HG03460 (cell line): ENCODE measurements at regions not wholly inside any gene's neighbourhood (a gene's known extent, or its start where the extent isn't known, plus 50 kb on each side); places are given as distances from the start of the nearest gene placed in this dataset.
"Not testable (repeated sequence)": the region's sequence is repeated elsewhere in the genome, so short reads cannot be mapped to it uniquely, and the experiment has no call there.

Source experiments
- ATAC-seq: cut with Tn5 transposase; IDR thresholded peaks from one replicate; pipeline ENCODE4 v1.9.1; 2021; ENCODE audit not compliant: unreplicated experiment

DNA sequence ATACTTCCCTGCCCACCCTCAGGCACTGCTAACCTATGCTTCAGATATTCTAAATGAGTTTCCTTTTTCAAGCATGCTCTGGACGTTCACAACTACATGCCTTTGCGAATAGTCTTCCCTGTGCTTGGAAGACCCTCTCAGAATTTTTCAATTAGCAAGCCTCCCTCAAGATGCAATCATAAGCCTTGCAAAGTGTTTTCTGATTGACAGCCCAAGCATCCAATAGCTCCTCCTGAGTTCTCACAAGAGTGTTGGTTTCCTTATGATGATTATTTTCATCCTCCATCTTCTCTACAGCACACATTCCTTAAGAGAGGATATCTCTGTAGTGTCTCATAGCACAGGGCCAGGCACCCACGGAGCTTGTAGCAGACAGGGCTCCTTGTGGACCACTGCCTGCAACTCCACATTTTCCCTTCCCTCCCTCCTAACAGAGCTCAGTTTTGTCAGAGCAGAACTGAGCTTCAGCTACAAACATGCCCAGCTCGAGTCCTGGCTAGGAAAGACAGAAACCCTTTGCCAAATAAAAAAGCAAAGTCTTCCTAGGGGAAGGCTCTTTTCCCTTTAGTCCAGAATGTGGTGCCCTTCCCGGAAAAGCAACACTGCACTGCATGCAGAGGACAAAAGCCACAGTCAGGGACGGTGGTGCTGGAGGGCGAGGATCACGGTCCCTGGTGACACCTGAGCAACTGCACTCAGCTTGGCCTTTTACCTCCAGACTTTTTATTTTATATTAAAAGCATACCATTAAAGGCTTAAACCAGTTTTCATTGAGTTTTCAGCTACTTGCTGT lies 819.8 kb upstream of the ID2 start:
- no peak for ATAC-seq

DNA sequence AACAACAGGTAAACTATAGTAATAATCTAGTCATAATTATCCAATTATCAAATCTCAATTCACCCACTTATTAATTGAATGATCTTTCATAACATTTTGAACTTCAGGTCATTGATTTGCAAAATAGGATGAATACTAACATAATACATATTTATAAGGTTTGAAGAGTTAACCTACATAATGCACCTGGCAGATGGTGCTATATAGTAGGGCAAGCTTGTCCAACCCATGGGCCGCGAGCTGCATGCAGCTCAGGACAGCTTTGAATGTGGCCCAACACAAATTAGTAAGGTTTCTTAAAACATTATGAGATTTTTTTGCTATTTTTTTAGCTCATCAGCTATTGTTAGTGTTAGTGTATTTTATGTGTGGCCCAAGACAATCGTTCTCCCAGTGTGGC lies 815.8 kb upstream of the ID2 start:
- no peak for ATAC-seq

DNA sequence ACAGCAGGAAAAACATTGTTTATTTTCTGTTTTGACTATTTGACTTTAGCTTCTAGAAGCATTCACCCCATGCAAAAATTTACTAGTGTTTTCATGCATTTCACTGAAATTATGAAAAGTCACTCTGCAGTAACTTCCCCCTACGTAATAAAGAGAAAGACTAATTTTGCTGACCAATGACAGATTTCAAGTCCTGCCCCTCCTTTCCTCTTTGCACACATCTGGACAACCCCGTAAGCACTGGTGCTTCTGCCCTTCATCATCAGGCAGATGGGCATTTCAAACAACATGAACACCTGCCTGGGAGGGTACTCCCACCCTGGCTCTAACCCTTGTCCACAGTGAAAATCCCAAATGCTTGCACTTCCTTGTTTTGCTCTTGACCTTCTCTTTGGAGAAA lies 815.0 kb upstream of the ID2 start:
- ATAC-seq: no peak

DNA sequence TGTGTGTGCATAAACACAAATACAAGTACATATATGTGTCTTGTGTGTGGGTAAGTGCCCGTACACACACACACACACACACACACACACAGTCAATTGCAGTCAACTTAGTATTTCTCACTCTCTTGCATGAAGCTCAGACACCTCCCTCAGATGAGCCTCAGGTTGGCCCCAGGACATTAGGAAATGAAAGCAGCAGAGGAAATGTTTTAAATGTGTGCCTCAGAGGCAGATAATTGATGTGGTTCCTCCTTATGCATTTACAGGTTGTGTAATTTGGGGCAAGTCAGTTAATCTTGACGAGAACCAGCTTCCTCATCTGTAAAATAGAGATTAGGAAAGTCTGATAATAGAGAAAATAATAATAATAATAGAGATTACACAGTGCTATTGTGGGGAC lies 814.0 kb upstream of the ID2 start:
- no peak for ATAC-seq

DNA sequence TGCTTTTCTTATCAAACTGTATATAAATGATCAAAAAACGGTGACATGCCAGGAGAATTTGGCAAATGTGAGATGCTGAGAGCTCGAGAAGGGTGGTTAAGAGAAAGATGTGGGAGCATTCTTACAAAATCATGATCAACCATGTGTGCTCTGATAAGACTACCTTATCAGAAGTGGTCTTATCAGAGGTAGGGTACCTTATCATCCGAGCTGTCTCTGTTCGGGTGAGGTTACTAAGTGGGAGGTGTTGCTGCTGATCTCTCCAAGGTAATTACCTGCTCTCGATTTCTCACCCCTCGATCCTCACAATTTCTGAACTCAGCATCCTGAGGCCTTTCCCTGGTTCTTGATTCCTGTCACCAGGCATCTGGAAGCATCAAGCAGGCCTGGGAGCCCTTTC lies 813.0 kb upstream of the ID2 start:
- no peak for ATAC-seq

DNA sequence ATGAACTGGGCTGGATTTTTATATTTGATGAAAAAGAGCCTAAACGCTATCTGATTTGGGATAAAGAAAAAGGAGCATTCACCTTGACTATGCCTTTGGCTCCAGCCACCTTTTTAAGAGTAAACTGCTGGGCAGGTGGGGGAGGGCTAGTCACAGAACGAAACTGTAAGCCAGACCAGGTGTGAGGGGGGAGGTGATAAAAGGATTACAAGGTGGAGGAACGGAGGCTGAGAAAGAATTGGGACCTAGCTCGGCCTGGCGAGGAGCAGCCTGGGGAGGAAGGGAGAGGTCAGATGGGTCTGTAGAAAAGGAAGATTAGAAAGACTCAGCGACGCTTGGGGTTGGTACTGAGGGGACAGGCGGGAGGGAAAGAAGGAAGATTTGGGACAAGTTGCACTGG lies 805.4 kb upstream of the ID2 start:
- ATAC-seq: not testable (repeated sequence)

DNA sequence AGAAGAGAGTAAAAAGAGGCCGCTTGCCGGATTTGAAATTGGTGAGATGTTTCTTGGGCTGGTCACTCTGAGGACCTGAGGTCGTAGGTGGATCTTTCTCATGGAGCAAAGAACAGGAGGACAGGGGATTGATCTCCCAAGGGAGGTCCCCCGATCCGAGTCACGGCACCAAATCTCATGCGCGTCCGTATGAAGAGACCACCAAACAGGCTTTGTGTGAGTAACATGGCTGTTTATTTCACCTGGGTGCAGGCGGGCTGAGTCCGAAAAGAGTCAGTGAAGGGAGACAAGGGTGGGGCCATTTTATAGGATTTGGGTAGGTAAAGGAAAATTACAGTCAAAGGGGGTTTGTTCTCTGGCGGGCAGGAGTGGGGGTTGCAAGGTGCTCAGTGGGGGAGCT lies 803.6 kb upstream of the ID2 start:
- ATAC-seq: not testable (repeated sequence)

DNA sequence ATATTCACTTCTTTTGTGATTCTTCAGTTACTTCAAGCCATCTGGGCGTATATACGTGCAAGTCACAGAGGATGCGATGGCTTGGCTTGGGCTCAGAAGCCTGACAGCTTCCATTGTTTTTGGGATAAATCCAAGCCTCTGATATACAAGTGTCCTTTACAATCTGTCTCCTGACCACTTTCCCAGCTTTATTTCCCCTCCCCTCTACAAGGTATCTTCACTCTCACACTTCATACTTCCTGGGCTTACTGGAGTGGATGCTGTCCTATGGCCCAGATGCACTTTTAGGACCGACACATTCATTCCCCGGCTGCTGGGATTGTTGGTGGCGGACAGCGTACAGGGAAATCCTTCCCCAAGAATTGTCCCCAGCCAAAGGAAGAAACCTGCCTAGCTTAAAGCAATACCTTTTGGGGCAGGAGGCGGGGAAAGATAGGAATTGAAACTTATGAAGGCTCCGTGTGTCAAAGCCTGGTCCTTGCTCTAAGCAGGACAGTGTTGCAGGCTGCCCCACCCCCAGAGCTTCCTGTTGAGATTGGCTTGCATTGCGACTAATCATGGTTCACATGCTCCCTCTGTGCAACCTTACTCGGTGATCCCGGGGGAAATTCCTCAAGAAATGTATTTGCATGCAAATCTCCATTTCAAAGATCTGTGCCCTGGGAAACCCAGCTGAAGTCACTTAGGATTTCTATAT lies 802.9 kb upstream of the ID2 start:
- no peak for ATAC-seq

DNA sequence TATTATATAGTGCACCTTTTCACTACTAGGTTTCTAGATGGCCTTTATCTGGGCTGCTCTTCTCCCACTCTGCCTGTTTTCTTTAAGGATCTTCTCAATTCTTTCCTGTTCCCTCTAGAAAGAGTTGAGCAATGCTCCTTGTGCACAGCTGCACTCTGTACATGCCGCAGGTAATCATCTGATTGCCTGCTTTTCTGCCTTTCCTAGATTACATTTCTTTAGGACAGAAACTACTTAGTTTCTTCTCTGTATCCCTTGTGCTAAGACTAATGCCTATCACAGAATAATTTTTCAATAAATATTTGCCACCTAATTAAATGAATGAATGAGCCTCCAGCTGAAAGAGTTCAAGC lies 802.4 kb upstream of the ID2 start:
- ATAC-seq: no peak

DNA sequence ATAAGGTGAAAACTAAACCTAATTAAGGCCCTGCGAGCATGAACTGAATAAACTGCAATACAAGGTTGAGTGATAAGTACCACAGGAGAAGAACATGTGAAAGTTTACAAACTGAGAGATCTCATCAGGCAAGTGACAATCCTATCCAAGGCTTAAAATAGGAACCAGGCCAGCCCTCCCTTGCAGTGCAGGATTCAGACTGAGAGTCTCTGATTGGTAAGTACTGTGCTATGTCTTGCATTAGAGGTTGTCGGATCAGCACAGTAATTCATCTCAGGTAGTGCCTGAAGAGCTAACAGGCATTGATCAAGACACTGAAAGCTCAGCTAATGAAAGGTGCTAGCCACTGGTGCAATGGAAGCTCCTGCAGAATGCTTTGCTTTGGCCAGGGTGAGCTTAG lies 801.7 kb upstream of the ID2 start:
- ATAC-seq: no peak

DNA sequence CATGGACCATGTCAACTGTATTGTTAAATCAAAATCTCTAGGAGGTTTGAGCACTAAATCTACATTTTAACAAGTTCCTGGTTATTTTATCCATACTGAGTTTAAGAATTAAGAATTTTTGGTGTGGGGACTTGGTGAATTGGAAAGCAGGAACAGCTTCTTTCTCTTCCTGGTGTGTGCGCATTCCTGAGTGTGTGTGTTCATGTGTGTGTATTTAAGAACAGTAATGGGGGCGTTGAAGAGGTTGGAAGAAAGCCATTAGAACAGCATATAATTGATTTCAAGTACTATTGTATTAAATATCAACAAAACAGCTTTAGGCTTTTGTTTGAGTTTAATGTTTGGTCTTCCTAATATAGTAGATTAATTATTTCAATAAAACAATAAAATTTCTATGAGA lies 801.3 kb upstream of the ID2 start:
- no peak for ATAC-seq

DNA sequence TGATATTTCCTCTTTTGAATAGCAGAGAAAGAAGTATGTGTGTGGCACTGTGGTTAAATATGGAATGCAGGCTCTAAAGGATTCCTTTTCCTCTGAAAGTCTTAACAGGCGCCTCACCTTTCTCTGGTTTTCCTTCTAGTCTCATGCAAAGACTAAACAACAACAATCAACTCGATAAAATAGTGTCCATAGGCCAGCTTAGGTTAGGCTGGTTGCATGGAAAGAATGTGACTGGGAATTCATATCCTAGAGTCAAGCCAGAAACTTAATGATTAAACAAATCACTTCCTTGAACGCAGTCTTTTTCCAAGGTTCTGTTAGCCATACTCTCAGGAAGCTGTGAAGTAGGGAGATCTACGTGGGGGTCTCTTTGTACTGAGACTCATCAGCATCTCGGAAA lies 800.8 kb upstream of the ID2 start:
- ATAC-seq: no peak

DNA sequence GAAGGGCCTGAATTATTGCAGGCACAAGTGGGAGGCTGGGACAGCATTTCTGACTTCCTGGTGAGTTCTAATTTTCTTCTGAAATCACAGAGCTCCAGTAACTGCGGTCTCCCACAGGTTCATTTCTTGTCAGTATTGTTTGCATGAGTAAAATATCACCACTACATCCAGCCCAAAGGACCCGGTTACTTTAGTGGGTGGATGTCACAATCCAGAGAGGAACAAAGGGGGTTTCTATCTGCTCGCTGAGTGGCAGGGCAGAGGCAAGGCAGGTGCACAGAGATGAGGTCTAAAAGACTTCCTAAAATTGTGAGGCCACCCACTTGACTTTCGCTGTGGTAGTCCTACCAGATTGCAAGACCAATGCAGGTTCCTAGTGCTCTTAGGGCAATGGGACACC lies 800.4 kb upstream of the ID2 start:
- ATAC-seq: no peak

DNA sequence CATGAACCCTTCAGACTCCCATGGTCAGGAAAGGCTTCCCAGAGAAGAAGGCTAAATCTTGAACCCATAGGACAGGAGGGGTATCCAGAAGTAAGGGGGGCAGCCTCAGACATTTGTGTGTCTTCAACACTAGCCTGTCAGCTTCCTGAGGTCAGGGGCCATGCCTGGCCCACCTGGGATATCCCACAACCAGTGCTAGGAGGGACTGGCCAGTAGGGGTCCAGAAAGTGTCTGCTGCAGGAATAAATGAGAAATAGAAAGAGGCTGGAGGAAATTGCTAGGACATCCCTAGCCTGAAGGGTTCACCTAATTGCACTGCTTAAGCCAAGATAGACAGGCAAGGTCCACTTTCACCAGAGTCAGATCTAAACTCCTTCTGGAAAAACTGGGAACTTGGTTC lies 799.6 kb upstream of the ID2 start:
- ATAC-seq: no peak

DNA sequence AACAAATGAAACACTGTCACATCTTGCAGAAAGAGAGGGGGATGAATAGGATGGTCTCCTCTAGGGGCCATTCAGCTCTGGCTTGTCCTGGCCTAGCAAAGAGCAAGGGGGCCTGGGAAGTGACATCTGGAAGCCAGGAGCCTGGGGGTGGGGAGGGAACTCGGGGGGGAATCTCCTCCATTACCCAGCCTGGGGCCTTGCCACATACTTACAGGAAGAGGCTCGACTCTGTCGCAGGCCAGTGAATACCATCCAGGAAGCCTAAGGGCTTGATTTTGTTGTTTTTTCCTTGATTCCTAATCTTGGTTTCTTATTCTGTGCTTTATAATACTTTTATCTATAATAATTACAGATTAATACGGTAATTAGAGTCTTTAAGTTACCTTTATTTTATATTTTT lies 797.5 kb upstream of the ID2 start:
- no peak for ATAC-seq

DNA sequence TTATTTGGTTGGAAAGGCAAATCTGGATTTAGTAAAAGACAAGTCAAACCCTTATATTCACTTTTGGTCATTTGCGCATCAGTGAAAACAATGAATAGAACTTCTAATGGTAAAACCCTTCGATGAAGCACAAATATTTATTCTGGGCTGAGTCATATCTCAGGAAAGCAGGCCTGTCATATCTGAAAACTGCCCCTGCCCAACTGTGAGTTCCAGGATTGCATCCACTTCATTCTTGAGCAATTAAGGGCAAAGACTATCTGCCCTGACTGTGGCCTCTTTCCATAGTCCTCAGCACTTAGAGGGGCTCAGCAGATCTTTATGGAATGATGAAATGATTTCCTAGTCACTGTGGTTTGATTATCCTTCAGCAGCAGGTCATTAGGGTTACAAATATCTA lies 795.2 kb upstream of the ID2 start:
- no peak for ATAC-seq

DNA sequence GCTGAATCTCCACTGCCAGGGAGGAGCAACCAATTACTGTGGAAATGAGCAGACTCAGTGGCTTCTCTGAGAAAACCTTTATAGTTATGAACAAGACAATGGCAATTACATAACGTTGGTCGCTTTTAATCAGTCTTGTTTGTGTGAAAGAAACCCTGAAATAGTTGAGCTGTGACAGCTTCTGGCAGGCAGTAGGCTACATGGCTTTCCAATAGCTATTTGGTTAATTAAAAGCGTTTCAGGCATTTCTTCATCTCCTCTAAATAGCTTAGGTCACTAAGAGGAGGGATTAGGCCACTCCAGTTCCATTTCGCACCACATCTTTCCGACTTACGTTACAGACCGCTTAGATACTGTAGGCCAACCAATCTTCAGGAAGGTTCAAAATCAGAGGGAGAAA lies 794.4 kb upstream of the ID2 start:
- ATAC-seq: no peak

DNA sequence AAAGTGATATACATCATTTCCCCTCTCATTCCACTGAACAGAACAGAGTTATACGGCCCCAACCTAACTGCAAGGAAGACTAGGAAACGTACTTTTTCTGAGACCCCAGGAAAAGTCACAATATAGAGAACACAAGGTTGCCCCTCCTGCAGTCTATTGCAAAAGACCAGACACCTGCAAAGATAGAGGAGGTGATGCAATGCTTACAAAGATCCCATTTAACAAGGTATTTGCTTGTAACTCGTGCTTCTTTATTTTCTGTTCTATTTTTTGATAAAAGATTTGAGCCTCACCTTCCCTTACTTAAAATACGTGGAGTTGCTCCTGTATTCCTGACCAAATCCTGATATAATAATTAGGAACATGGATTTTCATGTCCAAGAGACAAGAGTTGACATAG lies 793.0 kb upstream of the ID2 start:
- ATAC-seq: no peak

DNA sequence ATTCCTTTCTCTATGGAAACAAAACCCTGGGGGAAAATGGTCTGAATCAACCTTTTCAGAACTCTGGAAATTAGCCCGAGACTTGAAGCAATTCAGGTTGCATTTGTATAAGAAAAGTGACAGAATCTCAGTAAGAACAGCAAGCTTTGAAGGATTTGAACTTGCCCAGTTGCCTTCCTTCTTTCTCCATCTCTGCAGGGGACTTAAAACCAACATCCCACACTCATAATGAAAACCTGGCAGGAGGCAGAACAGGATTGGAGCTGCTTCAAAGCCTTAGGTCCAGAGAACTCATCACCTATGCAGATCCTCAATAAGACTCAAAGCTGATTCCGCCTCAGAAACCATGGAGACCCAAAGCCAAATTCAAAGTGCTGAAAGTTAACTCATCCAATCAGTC lies 790.5 kb upstream of the ID2 start:
- no peak for ATAC-seq

DNA sequence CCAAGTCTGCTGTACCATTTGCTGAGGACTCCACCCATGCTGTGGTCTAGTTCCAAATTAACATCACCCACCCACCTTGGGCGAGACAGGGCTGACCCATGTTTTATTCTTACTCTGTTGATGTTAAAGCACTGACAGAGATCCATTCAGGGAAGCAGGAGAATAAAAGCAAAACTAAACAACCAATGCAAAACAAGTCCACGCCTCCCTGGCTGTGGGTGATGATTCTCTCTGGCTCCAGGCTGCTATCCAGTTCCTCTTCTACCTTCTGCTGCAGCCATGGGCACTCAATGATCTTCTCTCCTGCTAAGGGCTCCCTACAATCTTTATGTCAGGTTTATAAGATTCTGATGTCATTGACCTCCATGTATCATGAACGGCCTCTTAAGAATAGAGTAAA lies 786.6 kb upstream of the ID2 start:
- no peak for ATAC-seq

DNA sequence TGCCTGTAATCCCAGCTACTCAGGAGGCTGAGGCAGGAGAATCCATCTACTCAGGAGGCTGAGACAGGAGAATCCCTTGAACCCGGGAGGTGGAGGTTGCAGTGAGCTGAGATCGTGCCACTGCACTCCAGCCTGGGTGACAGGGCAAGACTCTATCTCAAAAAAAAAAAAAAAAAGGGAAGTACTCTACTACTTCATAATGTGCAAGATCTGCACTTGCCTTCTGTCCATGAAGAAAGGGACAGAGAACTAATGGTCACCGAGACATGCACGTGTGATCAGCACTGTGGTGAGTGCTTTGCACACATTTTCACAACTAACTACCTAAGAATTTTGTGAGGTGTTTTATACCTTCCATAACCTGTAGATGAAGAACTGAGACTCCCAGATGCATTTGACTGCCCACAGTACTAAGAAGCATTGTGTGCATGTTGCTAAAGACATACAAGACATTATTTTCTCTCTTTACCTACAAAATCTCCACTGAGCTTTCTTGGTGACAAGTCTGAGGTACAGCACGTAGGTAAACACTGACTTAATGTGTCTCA lies 784.8 kb upstream of the ID2 start:
- ATAC-seq: no peak

DNA sequence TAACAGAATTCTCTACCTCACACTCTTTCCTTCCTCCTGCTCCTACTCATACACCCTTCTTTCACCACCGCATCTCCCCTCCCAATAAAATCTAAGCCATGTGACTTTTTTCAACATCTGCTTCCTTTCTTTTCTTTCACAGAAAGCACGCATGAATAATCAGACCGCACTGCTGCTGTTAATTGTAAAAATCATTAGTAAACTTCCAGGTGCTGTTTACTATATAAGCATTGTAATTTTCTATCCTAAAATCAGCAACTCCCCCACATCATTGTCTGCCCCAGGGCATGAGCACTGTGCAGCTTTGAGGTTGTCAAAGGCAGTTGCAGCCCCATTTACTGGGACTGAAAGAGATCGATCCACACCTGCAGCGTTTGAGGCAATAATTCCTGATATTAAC lies 782.6 kb upstream of the ID2 start:
- ATAC-seq: no peak

DNA sequence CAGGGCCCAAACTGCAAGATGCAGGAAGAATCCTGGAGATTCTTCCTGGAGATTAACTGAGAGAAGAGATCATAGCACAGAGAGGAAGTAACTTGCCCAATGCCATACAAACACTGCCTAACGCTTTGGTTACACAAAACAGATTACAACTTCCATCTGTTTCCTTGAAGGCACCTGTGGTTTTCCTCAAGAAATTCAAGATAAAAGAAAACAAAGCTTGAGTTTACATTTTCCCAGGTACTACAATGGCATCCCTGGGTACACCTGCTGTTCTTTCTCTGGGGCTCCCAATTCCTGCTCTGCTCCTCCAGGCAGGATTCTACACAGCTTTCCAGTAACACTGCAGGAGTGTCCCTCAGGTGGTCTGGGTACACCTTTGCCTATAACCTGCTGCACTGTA lies 781.9 kb upstream of the ID2 start:
- no peak for ATAC-seq
